Heart right ventricle (tissue), 16 donors: ENCODE measurements at regions not wholly inside any gene's neighbourhood (a gene's known extent, or its start where the extent isn't known, plus 50 kb on each side); places are given as distances from the start of the nearest gene placed in this dataset.

Experiments used
- ATAC-seq, 8 donors: fragments of 200-7000 bp; cut with Tn5 transposase; one replicate each; pipeline ENCODE4 v1.9.1; 2020; ENCODE audit warnings: mild to moderate bottlenecking in 8 of 8, moderate library complexity in 8 of 8, moderate number of reproducible peaks in 1 of 8
- DNase-seq, 2 donors: peaks; one replicate each; pipeline ENCODE4 v3.0.0-alpha.2; 2020
- H3K27ac ChIP-seq, 10 donors: fragments of 200-600 bp; sonication (generic) in 2 of 10; one replicate each; pipeline versions ENCODE4 v1.5.0 to v1.8.0; 2020 to 2022; ENCODE audit warnings: mild to moderate bottlenecking in 3 of 10
- H3K27me3 ChIP-seq, 7 donors: fragments of 200-600 bp; one replicate each; pipeline ENCODE4 v1.8.0; 2021 to 2022; ENCODE audit warnings: mild to moderate bottlenecking in 2 of 7
- H3K36me3 ChIP-seq, 9 donors: fragments of 200-600 bp; sonication (generic) in 1 of 9; one replicate each; pipeline versions ENCODE4 v1.5.0 to v1.8.0; 2020 to 2022; ENCODE audit warnings: mild to moderate bottlenecking in 2 of 9
- H3K4me1 ChIP-seq, 9 donors: fragments of 200-600 bp; sonication (generic) in 1 of 9; one replicate each; pipeline versions ENCODE4 v1.5.0 to v1.8.0; 2020 to 2022; ENCODE audit warnings: mild to moderate bottlenecking in 4 of 9
- H3K4me3 ChIP-seq, 10 donors: fragments of 200-600 bp; sonication (generic) in 2 of 10; one replicate each; pipeline versions ENCODE4 v1.5.0 to v1.8.0; 2020 to 2022; ENCODE audit warnings: mild to moderate bottlenecking in 7 of 10, moderate library complexity in 2 of 10
- H3K9me3 ChIP-seq, 11 donors: fragments of 200-600 bp in 10 of 11; sonication (generic) in 2 of 11; one replicate each; pipeline versions ENCODE4 v1.5.0 to v1.8.0; 2013 to 2022; ENCODE audit warnings: mild to moderate bottlenecking in 2 of 11, control low read depth in 1 of 11, moderate library complexity in 1 of 11
- WGBS, 2 donors: extraction: QIAGEN DNeasy Blood & Tissue Kit; methylation state at CpG; one replicate each; pipeline ENCODE4 v1.1.7; 2013; ENCODE audit warnings: inconsistent platforms in 1 of 2; 5-methylcytosine and 5-hydroxymethylcytosine counted together
- intact Hi-C, 10 donors: fragments of 100-400 bp; cut with DNase I; formaldehyde crosslinking; loops; one replicate each; pipeline versions ENCODE4 v1.11.1 to v1.14.2; 2022
- TF ChIP-seq, protein P1 (sequence below), 9 donors: fragments of 200-600 bp; sonication (generic) in 2 of 9; IDR thresholded peaks; one replicate each; pipeline versions ENCODE4 v1.5.0 to v1.8.0; 2021 to 2022; ENCODE audit warnings: antibody characterized with exemption in 9 of 9, mild to moderate bottlenecking in 5 of 9, moderate library complexity in 1 of 9
- donor health status: Arrhythmogenic right ventricular cardiomyopathy.
- donor health status: ischemic (EF 13 %, LVEDD 7.1; RV severe dilation, severe dysfunction).
- donor health status: healthy with polysubstance abuse.
- donor health status: DM: no; HTN: yes; CAD: no.
- donor health status: DM: no; HTN: no; CAD: no.
- donor health status: ischemic (EF 25% LVEDD 6.9; RV normal size, moderate dysfunction).
- donor health status: ischemic (EF 25% LVEDD 5.7; RV mildly dilated, moderate dysfunction).
- donor health status: healthy.
- donor health status: DM: yes; HTN: yes; CAD: no.
- donor health status: Ischemic cardiomyopathy.
- donor health status: ischemic (EF 35%, LVEDD 5.7; RV mildly dilated, moderate dysfunction).
- donor health status: nonischemic (EF 11% LVEDD 7.7; RV severe dilation, severe dysfunction).
- donor health status: DM: yes; HTN: yes; CAD: no.
- donor health status: PGD.
- donor health status: ischemic (EF 29% LVEDD 5.4; RV normal size, mild dysfunction).
- donor health status: nonischemic (EF 23%, LVEDD 6.1; RV moderate dilation, normal function).

GRCh38 chr3:117133066-117133465 is 423.5 kb downstream of the TUSC7 start:
- DNase-seq (no peak), ATAC-seq (peak in 3 of 8 donors; percentile 45 to 58 (median 51))
- no peaks in the 10 kb centered on the region for H3K27me3 ChIP-seq
- intact Hi-C loops, result no loop called here
- no peaks in the 10 kb centered on the region for H3K9me3 ChIP-seq
- H3K4me3 ChIP-seq, result no peak overlapping the region
- TF ChIP-seq, protein P1, sequence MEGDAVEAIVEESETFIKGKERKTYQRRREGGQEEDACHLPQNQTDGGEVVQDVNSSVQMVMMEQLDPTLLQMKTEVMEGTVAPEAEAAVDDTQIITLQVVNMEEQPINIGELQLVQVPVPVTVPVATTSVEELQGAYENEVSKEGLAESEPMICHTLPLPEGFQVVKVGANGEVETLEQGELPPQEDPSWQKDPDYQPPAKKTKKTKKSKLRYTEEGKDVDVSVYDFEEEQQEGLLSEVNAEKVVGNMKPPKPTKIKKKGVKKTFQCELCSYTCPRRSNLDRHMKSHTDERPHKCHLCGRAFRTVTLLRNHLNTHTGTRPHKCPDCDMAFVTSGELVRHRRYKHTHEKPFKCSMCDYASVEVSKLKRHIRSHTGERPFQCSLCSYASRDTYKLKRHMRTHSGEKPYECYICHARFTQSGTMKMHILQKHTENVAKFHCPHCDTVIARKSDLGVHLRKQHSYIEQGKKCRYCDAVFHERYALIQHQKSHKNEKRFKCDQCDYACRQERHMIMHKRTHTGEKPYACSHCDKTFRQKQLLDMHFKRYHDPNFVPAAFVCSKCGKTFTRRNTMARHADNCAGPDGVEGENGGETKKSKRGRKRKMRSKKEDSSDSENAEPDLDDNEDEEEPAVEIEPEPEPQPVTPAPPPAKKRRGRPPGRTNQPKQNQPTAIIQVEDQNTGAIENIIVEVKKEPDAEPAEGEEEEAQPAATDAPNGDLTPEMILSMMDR (IDR thresholded peaks at IDR 0.05), result no peak
- 79 to 84% methylated on average over 1 of the region's 1 CpG for WGBS, 2 donors
- H3K36me3 ChIP-seq, result no peaks in the 10 kb centered on the region
- no peak overlapping the region for H3K27ac ChIP-seq
- H3K4me1 ChIP-seq, result no peaks in the 10 kb centered on the region

DNA sequence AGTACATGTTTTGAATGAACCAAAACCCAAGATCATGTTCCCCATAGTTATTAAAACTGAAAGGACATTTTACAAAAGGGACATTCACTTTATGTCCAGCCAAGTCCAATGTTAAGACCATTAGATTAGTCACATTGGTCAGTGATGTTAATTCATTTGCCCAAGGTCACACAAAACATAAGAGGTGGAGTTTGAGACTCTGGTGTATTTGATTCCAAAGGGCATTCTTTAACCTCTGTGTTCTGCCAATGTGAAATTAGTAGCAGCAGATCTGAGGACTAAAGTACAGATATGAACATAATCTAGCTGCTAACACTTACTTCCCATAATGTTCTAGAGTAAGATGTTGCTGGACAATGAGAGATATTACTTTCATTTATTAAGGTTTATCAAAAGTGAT is 425.6 kb downstream of the TUSC7 start:
- no peaks in the 10 kb centered on the region for H3K36me3 ChIP-seq
- ATAC-seq (no peak), DNase-seq (no peak)
- no peak overlapping the region for H3K4me3 ChIP-seq
- H3K4me1 ChIP-seq, result no peaks in the 10 kb centered on the region
- H3K27me3 ChIP-seq, result no peaks in the 10 kb centered on the region
- TF ChIP-seq, protein P1 (IDR thresholded peaks at IDR 0.05), result no peak
- H3K9me3 ChIP-seq, result no peaks in the 10 kb centered on the region
- no peak overlapping the region for H3K27ac ChIP-seq
- intact Hi-C loops, result no loop called here

- Histone ChIP-seq H3K4me3 (no peak overlapping the region), H3K27me3 (no peaks in the 10 kb centered on the region), H3K27ac (no peak overlapping the region), H3K9me3 (no peaks in the 10 kb centered on the region), H3K36me3 (no peaks in the 10 kb centered on the region), H3K4me1 (no peaks in the 10 kb centered on the region)
- ATAC-seq (no peak), DNase-seq (no peak)
- 64 to 81% methylated on average over 1 of the region's 1 CpG for WGBS, 2 donors
- TF ChIP-seq, protein P1 (IDR thresholded peaks at IDR 0.05), result no peak
- intact Hi-C loops, result no loop called here
Measured at GRCh38 chr3:117136003-117136402, 426.4 kb downstream of the TUSC7 start.

GRCh38 chr3:117137065-117137464 is 427.5 kb downstream of the TUSC7 start:
- H3K27ac ChIP-seq, result no peak overlapping the region
- H3K4me1 ChIP-seq, result no peaks in the 10 kb centered on the region
- H3K4me3 ChIP-seq, result no peak overlapping the region
- intact Hi-C loops, result no loop called here
- H3K36me3 ChIP-seq, result no peaks in the 10 kb centered on the region
- TF ChIP-seq, protein P1 (IDR thresholded peaks at IDR 0.05), result no peak
- DNase-seq (no peak), ATAC-seq (no peak)
- H3K27me3 ChIP-seq, result no peaks in the 10 kb centered on the region
- H3K9me3 ChIP-seq, result no peaks in the 10 kb centered on the region
- WGBS, 2 donors, result 91 to 93% methylated on average over 1 of the region's 1 CpG

GRCh38 chr3:117139681-117140080 is 430.1 kb downstream of the TUSC7 start:
- Histone ChIP-seq H3K9me3 (peaks cover 0 to 2% (median 0%) of the 10 kb centered on the region in 11 donors), H3K4me1 (no peaks in the 10 kb centered on the region), H3K27me3 (no peaks in the 10 kb centered on the region), H3K4me3 (no peak overlapping the region), H3K27ac (no peak overlapping the region), H3K36me3 (no peaks in the 10 kb centered on the region)
- no peak for ATAC-seq
- TF ChIP-seq, protein P1 (IDR thresholded peaks at IDR 0.05), result no peak
- DNase-seq, result no peak
- WGBS, 2 donors, result 70 to 83% methylated on average over 2 of the region's 2 CpGs
- intact Hi-C loops, result no loop called here
